Gastroesophageal sphincter (tissue), 3 donors: ENCODE measurements at regions not wholly inside any gene's neighbourhood (a gene's known extent, or its start where the extent isn't known, plus 50 kb on each side); places are given as distances from the start of the nearest gene placed in this dataset.

Source experiments
- EP300 ChIP-seq: sonication (generic); formaldehyde crosslinking; IDR thresholded peaks from one replicate; pipeline ENCODE4 v1.6.1; 2017; ENCODE audit warnings: antibody characterized with exemption, mild to moderate bottlenecking
- POLR2A ChIP-seq, 2 donors: fragments of 450-650 bp; IDR thresholded peaks; one replicate each; pipeline ENCODE4 v1.6.1; 2017; ENCODE audit warnings: antibody characterized with exemption in 2 of 2, mild to moderate bottlenecking in 2 of 2, moderate library complexity in 1 of 2
- TF ChIP-seq, protein P1 (sequence below), 4 experiments: fragments of 200-600 bp in 2 of 4; fragments of 450-650 bp in 2 of 4; sonication (generic) in 1 of 4; IDR thresholded peaks; one replicate each; pipeline ENCODE4 v1.5.1; 2017 to 2019; ENCODE audit warnings: antibody characterized with exemption in 4 of 4, mild to moderate bottlenecking in 2 of 4, moderate library complexity in 2 of 4

DNA sequence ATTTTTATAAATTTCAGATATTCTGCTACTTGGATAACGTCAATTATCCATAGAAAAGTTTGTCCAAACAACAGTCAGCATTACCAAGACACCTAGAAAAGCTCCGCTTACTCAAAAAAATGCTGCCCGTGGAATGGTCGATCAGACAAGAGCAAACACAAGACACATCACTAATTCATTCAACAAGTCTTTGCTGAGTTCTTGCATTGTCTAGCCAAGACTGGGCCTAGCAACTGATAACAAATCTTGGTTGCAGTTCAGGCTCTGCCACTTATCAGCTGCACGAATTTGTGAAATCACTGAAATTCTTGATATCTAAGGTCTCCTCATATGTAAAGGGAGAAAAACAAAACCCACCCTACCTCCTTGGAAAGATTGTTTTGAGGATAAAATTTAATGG is 168.3 kb downstream of the AKR1D1 start:
- TF ChIP-seq, protein P1, sequence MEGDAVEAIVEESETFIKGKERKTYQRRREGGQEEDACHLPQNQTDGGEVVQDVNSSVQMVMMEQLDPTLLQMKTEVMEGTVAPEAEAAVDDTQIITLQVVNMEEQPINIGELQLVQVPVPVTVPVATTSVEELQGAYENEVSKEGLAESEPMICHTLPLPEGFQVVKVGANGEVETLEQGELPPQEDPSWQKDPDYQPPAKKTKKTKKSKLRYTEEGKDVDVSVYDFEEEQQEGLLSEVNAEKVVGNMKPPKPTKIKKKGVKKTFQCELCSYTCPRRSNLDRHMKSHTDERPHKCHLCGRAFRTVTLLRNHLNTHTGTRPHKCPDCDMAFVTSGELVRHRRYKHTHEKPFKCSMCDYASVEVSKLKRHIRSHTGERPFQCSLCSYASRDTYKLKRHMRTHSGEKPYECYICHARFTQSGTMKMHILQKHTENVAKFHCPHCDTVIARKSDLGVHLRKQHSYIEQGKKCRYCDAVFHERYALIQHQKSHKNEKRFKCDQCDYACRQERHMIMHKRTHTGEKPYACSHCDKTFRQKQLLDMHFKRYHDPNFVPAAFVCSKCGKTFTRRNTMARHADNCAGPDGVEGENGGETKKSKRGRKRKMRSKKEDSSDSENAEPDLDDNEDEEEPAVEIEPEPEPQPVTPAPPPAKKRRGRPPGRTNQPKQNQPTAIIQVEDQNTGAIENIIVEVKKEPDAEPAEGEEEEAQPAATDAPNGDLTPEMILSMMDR (IDR thresholded peaks at IDR 0.05), result no peak
- TF ChIP-seq POLR2A (IDR thresholded peaks at IDR 0.05), result no peak
- no peak for TF ChIP-seq EP300
